22Rv1 (cell line): ENCODE measurements at regions not wholly inside any gene's neighbourhood (a gene's known extent, or its start where the extent isn't known, plus 50 kb on each side); places are given as distances from the start of the nearest gene placed in this dataset.
A peak's percentile ranks its signal among the peaks of the same experiment; 100 is the strongest.

Source experiments
- ZFX ChIP-seq: fragments of 450-650 bp; IDR thresholded peaks from 2 replicates; pipeline ENCODE4 v1.6.1; 2017; ENCODE audit warnings: antibody characterized with exemption, borderline replicate concordance
- TF ChIP-seq, protein P1 (sequence below): fragments of 450-650 bp; IDR thresholded peaks from 2 replicates; pipeline ENCODE4 v1.5.1; 2017; ENCODE audit warnings: mild to moderate bottlenecking

DNA sequence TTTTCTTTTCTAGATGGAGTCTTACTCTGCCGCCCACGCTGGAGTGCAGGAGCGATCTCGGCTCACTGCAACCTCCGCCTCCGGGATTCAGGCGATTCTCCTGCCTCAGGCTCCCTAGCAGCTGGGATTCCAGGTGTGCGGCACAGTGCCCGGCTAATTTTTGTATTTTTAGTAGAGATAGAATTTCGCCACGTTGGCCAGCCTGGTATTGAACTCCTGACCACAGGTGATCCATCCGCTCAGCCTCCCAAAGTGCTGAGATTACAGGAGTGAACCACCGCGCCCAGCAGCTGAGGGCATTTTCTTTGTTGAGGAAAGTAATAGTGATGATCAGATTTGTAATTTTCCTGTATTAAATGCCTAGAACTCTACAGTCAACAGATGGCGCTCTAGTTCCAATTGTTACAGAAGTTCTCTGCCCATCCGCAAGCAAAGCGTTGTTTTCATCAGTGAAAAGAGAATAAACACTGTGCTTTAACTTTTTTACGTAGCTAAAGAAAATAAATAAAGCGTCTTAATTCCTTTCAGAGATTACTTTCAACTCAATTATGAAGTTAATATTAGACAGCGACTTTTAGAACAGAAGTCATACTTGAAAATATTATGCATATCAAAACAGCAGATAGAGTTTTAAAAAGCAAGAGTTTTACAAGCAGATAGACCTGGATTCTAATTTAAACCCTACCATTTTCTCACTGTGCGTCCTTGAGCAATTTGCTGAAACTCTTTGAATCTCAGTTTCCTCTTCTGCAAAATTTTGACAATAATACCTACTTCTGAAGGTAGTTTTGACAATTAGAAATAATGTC is 335.1 kb downstream of the DUSP6 start:
- TF ChIP-seq, protein P1, sequence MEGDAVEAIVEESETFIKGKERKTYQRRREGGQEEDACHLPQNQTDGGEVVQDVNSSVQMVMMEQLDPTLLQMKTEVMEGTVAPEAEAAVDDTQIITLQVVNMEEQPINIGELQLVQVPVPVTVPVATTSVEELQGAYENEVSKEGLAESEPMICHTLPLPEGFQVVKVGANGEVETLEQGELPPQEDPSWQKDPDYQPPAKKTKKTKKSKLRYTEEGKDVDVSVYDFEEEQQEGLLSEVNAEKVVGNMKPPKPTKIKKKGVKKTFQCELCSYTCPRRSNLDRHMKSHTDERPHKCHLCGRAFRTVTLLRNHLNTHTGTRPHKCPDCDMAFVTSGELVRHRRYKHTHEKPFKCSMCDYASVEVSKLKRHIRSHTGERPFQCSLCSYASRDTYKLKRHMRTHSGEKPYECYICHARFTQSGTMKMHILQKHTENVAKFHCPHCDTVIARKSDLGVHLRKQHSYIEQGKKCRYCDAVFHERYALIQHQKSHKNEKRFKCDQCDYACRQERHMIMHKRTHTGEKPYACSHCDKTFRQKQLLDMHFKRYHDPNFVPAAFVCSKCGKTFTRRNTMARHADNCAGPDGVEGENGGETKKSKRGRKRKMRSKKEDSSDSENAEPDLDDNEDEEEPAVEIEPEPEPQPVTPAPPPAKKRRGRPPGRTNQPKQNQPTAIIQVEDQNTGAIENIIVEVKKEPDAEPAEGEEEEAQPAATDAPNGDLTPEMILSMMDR: peak; percentile 93
- no peak for TF ChIP-seq ZFX
